Astrocyte (in vitro differentiated cells and primary cell): ENCODE measurements at regions not wholly inside any gene's neighbourhood (a gene's known extent, or its start where the extent isn't known, plus 50 kb on each side); places are given as distances from the start of the nearest gene placed in this dataset.
A peak's percentile ranks its signal among the peaks of the same experiment; 100 is the strongest.
"Not testable (repeated sequence)": the region's sequence is repeated elsewhere in the genome, so short reads cannot be mapped to it uniquely, and the experiment has no call there.

Experiments
- DNase-seq: peaks from one replicate; pipeline ENCODE4 v3.0.0-alpha.2; 2010; ENCODE audit warnings: low read depth
- FAIRE-seq: peaks from 2 replicates; lab custom pipeline; 2011; peaks lifted over from hg19 to GRCh38; lab: Jason Lieb, UNC
- H2AFZ ChIP-seq: 2 replicates; pipeline ENCODE4 v1.6.0; 2012; ENCODE audit warnings: low read depth, low read length, inconsistent platforms
- H3K27ac ChIP-seq: 2 replicates; pipeline ENCODE4 v1.5.1; 2011; ENCODE audit warnings: low read depth, low read length, inconsistent platforms
- H3K27me3 ChIP-seq: 2 replicates; pipeline ENCODE4 v1.6.0; 2011; ENCODE audit warnings: low read length, inconsistent platforms; ENCODE audit not compliant: insufficient read depth
- H3K36me3 ChIP-seq: 2 replicates; pipeline ENCODE4 v1.5.1; 2011; ENCODE audit warnings: low read length, inconsistent platforms; ENCODE audit not compliant: insufficient read depth
- H3K4me1 ChIP-seq: 2 replicates; pipeline ENCODE4 v1.5.1; 2011; ENCODE audit warnings: low read length, inconsistent platforms; ENCODE audit not compliant: insufficient read depth
- H3K4me2 ChIP-seq: 2 replicates; pipeline ENCODE4 v1.6.0; 2012; ENCODE audit warnings: low read length, inconsistent platforms
- H3K4me3 ChIP-seq: 2 replicates; pipeline ENCODE4 v1.5.1; 2011; ENCODE audit warnings: low read depth, mild to moderate bottlenecking, low read length, inconsistent platforms; ENCODE audit not compliant: insufficient read depth
- H3K79me2 ChIP-seq: 2 replicates; pipeline ENCODE4 v1.6.0; 2012; ENCODE audit warnings: mild to moderate bottlenecking, low read length, inconsistent platforms; ENCODE audit not compliant: insufficient read depth
- H3K9ac ChIP-seq: 2 replicates; pipeline ENCODE4 v1.6.0; 2012; ENCODE audit warnings: mild to moderate bottlenecking, low read length, inconsistent platforms
- H3K9me3 ChIP-seq: 2 replicates; pipeline ENCODE4 v1.5.1; 2012; ENCODE audit warnings: low read depth, mild to moderate bottlenecking, low read length, inconsistent platforms; ENCODE audit not compliant: insufficient read depth
- H4K20me1 ChIP-seq: 2 replicates; pipeline ENCODE4 v1.6.0; 2012; ENCODE audit warnings: low read length, inconsistent platforms; ENCODE audit not compliant: insufficient read depth
- H3K27ac Mint-ChIP-seq: one replicate; pipeline ENCODE4 v1.8.0; 2021; ENCODE audit warnings: mild to moderate bottlenecking, mixed read lengths; ENCODE audit not compliant: unreplicated experiment
- H3K27me3 Mint-ChIP-seq: one replicate; pipeline ENCODE4 v1.8.0; 2021; ENCODE audit warnings: low read depth, mixed read lengths; ENCODE audit not compliant: unreplicated experiment
- H3K36me3 Mint-ChIP-seq: one replicate; pipeline ENCODE4 v1.8.0; 2021; ENCODE audit warnings: low read depth, mixed read lengths; ENCODE audit not compliant: unreplicated experiment
- H3K4me1 Mint-ChIP-seq: one replicate; pipeline ENCODE4 v1.8.0; 2021; ENCODE audit warnings: low read depth, mixed read lengths; ENCODE audit not compliant: unreplicated experiment
- H3K4me3 Mint-ChIP-seq: one replicate; pipeline ENCODE4 v1.8.0; 2021; ENCODE audit warnings: mild to moderate bottlenecking, moderate library complexity, mixed read lengths; ENCODE audit not compliant: unreplicated experiment
- H3K9me3 Mint-ChIP-seq: one replicate; pipeline ENCODE4 v1.8.0; 2021; ENCODE audit warnings: mild to moderate bottlenecking, mixed read lengths; ENCODE audit not compliant: unreplicated experiment

GRCh38 chr1:146774988-146775387, 163.1 kb upstream of the NBPF12 start:
- not testable (repeated sequence) for H3K9me3 ChIP-seq, H3K27me3 Mint-ChIP-seq, H3K36me3 ChIP-seq, H3K27ac ChIP-seq, H3K27me3 ChIP-seq, H3K4me1 Mint-ChIP-seq, H3K4me2 ChIP-seq, H4K20me1 ChIP-seq, H2AFZ ChIP-seq, H3K27ac Mint-ChIP-seq, DNase-seq, H3K36me3 Mint-ChIP-seq, FAIRE-seq, H3K4me3 ChIP-seq, H3K9me3 Mint-ChIP-seq, H3K9ac ChIP-seq, H3K4me3 Mint-ChIP-seq, H3K4me1 ChIP-seq, H3K79me2 ChIP-seq

DNA sequence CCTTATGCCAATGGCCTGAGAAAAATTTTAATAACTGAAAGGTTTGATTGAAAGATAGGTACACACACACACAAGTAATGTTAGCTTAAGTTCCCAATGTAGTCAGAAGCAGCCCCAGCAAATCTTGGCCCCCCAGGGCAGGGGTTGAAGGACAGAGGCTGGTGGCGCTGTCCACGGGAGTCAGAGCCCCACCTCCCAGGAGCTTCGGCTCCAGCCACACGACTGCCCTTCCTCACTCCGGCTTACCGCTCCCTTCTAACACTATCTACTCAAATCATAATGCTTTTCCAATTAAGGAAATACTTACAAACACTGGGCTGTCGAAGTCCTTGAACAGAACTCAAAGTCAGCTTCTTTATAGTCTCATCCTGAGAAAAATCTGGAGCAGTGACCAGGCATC, 163.9 kb upstream of the NBPF12 start:
- H3K27ac Mint-ChIP-seq, H3K9me3 Mint-ChIP-seq, H2AFZ ChIP-seq, DNase-seq, H3K27me3 ChIP-seq, H3K9ac ChIP-seq, H3K27me3 Mint-ChIP-seq, H3K4me3 ChIP-seq, H3K4me2 ChIP-seq, H3K36me3 ChIP-seq, H3K4me1 Mint-ChIP-seq, H3K9me3 ChIP-seq, H3K27ac ChIP-seq, H3K36me3 Mint-ChIP-seq, H3K4me3 Mint-ChIP-seq, H4K20me1 ChIP-seq, FAIRE-seq, H3K4me1 ChIP-seq, H3K79me2 ChIP-seq: not testable (repeated sequence)

GRCh38 chr1:146771409-146771808, 166.7 kb upstream of the NBPF12 start:
- H3K4me1 ChIP-seq, H3K9me3 ChIP-seq, H4K20me1 ChIP-seq, H2AFZ ChIP-seq, H3K27me3 Mint-ChIP-seq, H3K4me1 Mint-ChIP-seq, H3K4me3 Mint-ChIP-seq, FAIRE-seq, H3K79me2 ChIP-seq, H3K27ac ChIP-seq, H3K27ac Mint-ChIP-seq, H3K9ac ChIP-seq, H3K36me3 ChIP-seq, H3K36me3 Mint-ChIP-seq, H3K4me3 ChIP-seq, H3K27me3 ChIP-seq, DNase-seq, H3K4me2 ChIP-seq, H3K9me3 Mint-ChIP-seq: not testable (repeated sequence)

DNA sequence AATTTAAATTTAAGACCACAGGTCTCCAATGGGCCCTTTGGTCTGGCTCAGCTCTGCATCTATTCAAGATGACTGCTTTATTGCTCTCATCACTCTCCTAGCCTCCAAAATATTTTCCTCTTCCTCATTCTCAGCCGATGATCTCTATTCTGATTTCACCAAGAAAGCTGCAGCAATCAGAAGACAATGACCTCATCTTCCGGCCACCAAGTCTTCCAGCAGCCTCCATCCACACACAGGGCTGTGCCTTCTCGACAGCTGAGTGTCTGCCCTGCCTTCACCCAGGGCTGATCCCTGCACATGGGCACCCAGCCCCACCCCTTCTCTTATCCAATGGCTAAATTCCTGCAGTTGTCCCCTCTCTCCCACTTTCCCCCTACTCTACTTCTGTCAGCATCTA, 167.1 kb upstream of the NBPF12 start:
- not testable (repeated sequence) for H3K9me3 Mint-ChIP-seq, H3K4me1 ChIP-seq, FAIRE-seq, H3K27me3 Mint-ChIP-seq, H3K27ac ChIP-seq, H3K36me3 Mint-ChIP-seq, H3K4me3 Mint-ChIP-seq, H3K36me3 ChIP-seq, H3K9me3 ChIP-seq, DNase-seq, H3K4me3 ChIP-seq, H3K27me3 ChIP-seq, H4K20me1 ChIP-seq, H3K79me2 ChIP-seq, H3K9ac ChIP-seq, H2AFZ ChIP-seq, H3K4me2 ChIP-seq, H3K4me1 Mint-ChIP-seq
- peak overlapping the region; percentile 48 for H3K27ac Mint-ChIP-seq

DNA sequence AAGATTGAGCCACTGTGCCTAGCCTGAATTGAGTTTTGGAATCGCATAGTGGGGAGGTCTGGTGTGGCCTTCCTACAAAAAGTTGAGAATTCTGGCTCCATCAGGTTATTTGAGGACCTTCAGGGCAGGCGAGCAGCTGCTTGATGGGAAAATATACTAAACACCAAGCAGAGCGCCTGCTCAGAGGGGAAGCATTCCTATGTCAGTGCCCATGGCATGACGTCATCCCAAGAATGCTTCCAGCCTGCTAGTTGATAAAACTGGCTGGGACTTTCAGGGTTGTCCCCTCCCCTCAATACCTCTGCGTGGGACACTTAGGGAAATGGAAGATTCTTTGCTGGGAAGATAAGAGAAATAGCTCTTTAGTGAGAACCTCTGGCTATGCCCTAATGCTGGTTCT, 174.9 kb upstream of the NBPF12 start:
- H3K4me3 ChIP-seq, H3K9ac ChIP-seq, FAIRE-seq, H3K4me1 Mint-ChIP-seq, H3K4me2 ChIP-seq, H3K36me3 Mint-ChIP-seq, H4K20me1 ChIP-seq, H3K27ac Mint-ChIP-seq, H3K36me3 ChIP-seq, H3K9me3 Mint-ChIP-seq, H3K9me3 ChIP-seq, H3K27me3 ChIP-seq, DNase-seq, H3K27ac ChIP-seq, H2AFZ ChIP-seq, H3K4me1 ChIP-seq, H3K27me3 Mint-ChIP-seq, H3K4me3 Mint-ChIP-seq, H3K79me2 ChIP-seq: not testable (repeated sequence)

- not testable (repeated sequence) for H3K9ac ChIP-seq, FAIRE-seq, H3K27me3 Mint-ChIP-seq, H3K4me1 ChIP-seq, H3K27ac ChIP-seq, H3K36me3 Mint-ChIP-seq, H3K79me2 ChIP-seq, H2AFZ ChIP-seq, H3K4me3 Mint-ChIP-seq, H3K36me3 ChIP-seq, H3K4me3 ChIP-seq, H3K9me3 Mint-ChIP-seq, H3K4me2 ChIP-seq, DNase-seq, H3K27ac Mint-ChIP-seq, H4K20me1 ChIP-seq, H3K4me1 Mint-ChIP-seq, H3K9me3 ChIP-seq, H3K27me3 ChIP-seq
Observed at GRCh38 chr1:146756858-146757257, 181.3 kb upstream of the NBPF12 start.
